OCI-LY1 (cell line): ENCODE measurements at regions not wholly inside any gene's neighbourhood (a gene's known extent, or its start where the extent isn't known, plus 50 kb on each side); places are given as distances from the start of the nearest gene placed in this dataset.
"Not testable (repeated sequence)": the region's sequence is repeated elsewhere in the genome, so short reads cannot be mapped to it uniquely, and the experiment has no call there.

ENCODE experiments used
- H2AFZ ChIP-seq: fragments of 200-600 bp; sonication (generic), shearing (Covaris generic); 2 replicates; pipeline ENCODE4 v1.6.0; 2014; ENCODE audit warnings: antibody characterized with exemption, mild to moderate bottlenecking, low read length
- H3F3A ChIP-seq: fragments of 200-600 bp; sonication (generic), shearing (Covaris generic); 2 replicates; pipeline ENCODE4 v1.6.0; 2014; ENCODE audit warnings: mild to moderate bottlenecking, antibody characterized with exemption, low read length, moderate library complexity; ENCODE audit not compliant: insufficient read depth
- H3K27ac ChIP-seq: fragments of 200-600 bp; sonication (generic); 2 replicates; pipeline ENCODE4 v1.5.1; 2014; ENCODE audit warnings: low read length, mixed run types, mild to moderate bottlenecking, low read depth; ENCODE audit not compliant: poor library complexity, severe bottlenecking
- H3K27me3 ChIP-seq: fragments of 200-600 bp; sonication (generic); 2 replicates; pipeline ENCODE4 v1.6.0; 2014; ENCODE audit warnings: antibody characterized with exemption, mild to moderate bottlenecking, low read length, moderate library complexity; ENCODE audit not compliant: insufficient read depth
- H3K36me3 ChIP-seq: fragments of 200-600 bp; sonication (generic); 2 replicates; pipeline ENCODE4 v1.6.1; 2014; ENCODE audit warnings: mild to moderate bottlenecking, antibody characterized with exemption, low read length, moderate library complexity, mixed read lengths; ENCODE audit not compliant: insufficient read depth
- H3K4me1 ChIP-seq: fragments of 200-600 bp; sonication (generic); 2 replicates; pipeline ENCODE4 v1.5.1; 2014; ENCODE audit warnings: mild to moderate bottlenecking, low read length, moderate library complexity; ENCODE audit not compliant: insufficient read depth, severe bottlenecking
- H3K4me2 ChIP-seq: fragments of 200-600 bp; sonication (generic), shearing (Covaris generic); 2 replicates; pipeline ENCODE4 v1.6.1; 2014; ENCODE audit warnings: low read length
- H3K4me3 ChIP-seq: fragments of 200-600 bp; sonication (generic); 2 replicates; pipeline ENCODE4 v1.5.1; 2014; ENCODE audit warnings: low read length, low read depth, mild to moderate bottlenecking, mixed read lengths; ENCODE audit not compliant: poor library complexity, severe bottlenecking
- H3K79me2 ChIP-seq: fragments of 200-600 bp; shearing (Covaris generic); 2 replicates; pipeline ENCODE4 v1.6.1; 2016; ENCODE audit warnings: mixed run types, low read length, mixed read lengths; ENCODE audit not compliant: insufficient read depth
- H3K9ac ChIP-seq: fragments of 200-600 bp; sonication (generic), shearing (Covaris generic); 2 replicates; pipeline ENCODE4 v1.6.1; 2014; ENCODE audit warnings: mild to moderate bottlenecking, low read length, mixed read lengths
- H3K9me2 ChIP-seq: fragments of 200-600 bp; sonication (generic), shearing (Covaris generic); 2 replicates; pipeline ENCODE4 v1.6.1; 2014; ENCODE audit warnings: low read depth, mild to moderate bottlenecking, low read length, mixed read lengths
- H3K9me3 ChIP-seq: fragments of 200-600 bp; shearing (Covaris generic); 2 replicates; pipeline ENCODE4 v1.6.1; 2014; ENCODE audit warnings: low read length, mixed read lengths
- H4K20me1 ChIP-seq: fragments of 200-600 bp; sonication (generic), shearing (Covaris generic); 2 replicates; pipeline ENCODE4 v1.6.0; 2016; ENCODE audit warnings: mild to moderate bottlenecking, low read length; ENCODE audit not compliant: insufficient read depth
- EZH2 ChIP-seq: fragments of 200-600 bp; sonication (generic), shearing (Covaris generic); IDR thresholded peaks from 2 replicates; pipeline ENCODE4 v1.8.0; 2017; ENCODE audit warnings: borderline replicate concordance, mixed run types, mild to moderate bottlenecking, antibody characterized with exemption, low read length, moderate library complexity, mixed read lengths
- TF ChIP-seq, protein P1 (sequence below): fragments of 200-600 bp; sonication (generic), shearing (Covaris generic); IDR thresholded peaks from 2 replicates; pipeline ENCODE4 v1.5.1; 2017; ENCODE audit warnings: mild to moderate bottlenecking, antibody characterized with exemption, low read length, moderate library complexity, mixed read lengths

GRCh38 chr22:25497181-25497641 lies 67.3 kb upstream of the GRK3 start:
- H3K27me3 ChIP-seq: no peaks in the 10 kb centered on the region
- no peak overlapping the region for H3K9ac ChIP-seq
- no peaks in the 10 kb centered on the region for H4K20me1 ChIP-seq
- H3K27ac ChIP-seq: no peak overlapping the region
- H3K36me3 ChIP-seq: no peaks in the 10 kb centered on the region
- TF ChIP-seq, protein P1, sequence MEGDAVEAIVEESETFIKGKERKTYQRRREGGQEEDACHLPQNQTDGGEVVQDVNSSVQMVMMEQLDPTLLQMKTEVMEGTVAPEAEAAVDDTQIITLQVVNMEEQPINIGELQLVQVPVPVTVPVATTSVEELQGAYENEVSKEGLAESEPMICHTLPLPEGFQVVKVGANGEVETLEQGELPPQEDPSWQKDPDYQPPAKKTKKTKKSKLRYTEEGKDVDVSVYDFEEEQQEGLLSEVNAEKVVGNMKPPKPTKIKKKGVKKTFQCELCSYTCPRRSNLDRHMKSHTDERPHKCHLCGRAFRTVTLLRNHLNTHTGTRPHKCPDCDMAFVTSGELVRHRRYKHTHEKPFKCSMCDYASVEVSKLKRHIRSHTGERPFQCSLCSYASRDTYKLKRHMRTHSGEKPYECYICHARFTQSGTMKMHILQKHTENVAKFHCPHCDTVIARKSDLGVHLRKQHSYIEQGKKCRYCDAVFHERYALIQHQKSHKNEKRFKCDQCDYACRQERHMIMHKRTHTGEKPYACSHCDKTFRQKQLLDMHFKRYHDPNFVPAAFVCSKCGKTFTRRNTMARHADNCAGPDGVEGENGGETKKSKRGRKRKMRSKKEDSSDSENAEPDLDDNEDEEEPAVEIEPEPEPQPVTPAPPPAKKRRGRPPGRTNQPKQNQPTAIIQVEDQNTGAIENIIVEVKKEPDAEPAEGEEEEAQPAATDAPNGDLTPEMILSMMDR: no peak
- TF ChIP-seq EZH2: no peak
- H3K9me3 ChIP-seq: no peaks in the 10 kb centered on the region
- H3F3A ChIP-seq: no peaks in the 10 kb centered on the region
- no peaks in the 10 kb centered on the region for H3K9me2 ChIP-seq
- H3K4me2 ChIP-seq: no peak overlapping the region
- no peak overlapping the region for H3K4me3 ChIP-seq
- no peaks in the 10 kb centered on the region for H3K79me2 ChIP-seq
- no peaks in the 10 kb centered on the region for H3K4me1 ChIP-seq
- no peak overlapping the region for H2AFZ ChIP-seq

DNA sequence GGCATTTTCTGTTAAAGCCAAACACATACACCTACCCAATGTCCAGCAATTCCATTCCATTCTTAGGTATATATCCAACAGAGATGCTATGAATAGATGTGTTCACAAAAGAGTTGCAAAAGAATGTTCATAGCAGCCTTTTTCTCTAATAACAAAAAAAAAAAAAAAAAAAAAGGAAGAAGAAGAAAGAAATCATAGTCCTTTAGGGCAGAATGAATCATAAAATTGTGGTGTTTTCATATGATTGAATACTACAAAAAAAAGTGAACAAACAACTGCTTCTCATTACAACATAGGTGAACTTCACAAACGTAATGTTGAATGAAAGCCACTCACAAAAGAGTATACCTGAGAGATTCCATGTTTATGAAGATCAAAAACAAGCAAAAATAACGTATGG lies 66.8 kb upstream of the GRK3 start:
- Histone ChIP-seq H3K27me3 (no peaks in the 10 kb centered on the region), H3K36me3 (no peaks in the 10 kb centered on the region), H3K9ac (no peak overlapping the region), H3K4me2 (no peak overlapping the region), H3F3A (no peaks in the 10 kb centered on the region), H3K9me3 (no peaks in the 10 kb centered on the region), H3K79me2 (no peaks in the 10 kb centered on the region), H4K20me1 (no peaks in the 10 kb centered on the region), H3K4me1 (no peaks in the 10 kb centered on the region), H2AFZ (no peak overlapping the region), H3K27ac (no peak overlapping the region), H3K9me2 (no peaks in the 10 kb centered on the region), H3K4me3 (no peak overlapping the region)
- TF ChIP-seq EZH2: no peak
- TF ChIP-seq, protein P1: no peak

GRCh38 chr22:25500671-25501070 lies 63.8 kb upstream of the GRK3 start:
- not testable (repeated sequence) for H3K4me3 ChIP-seq, H3F3A ChIP-seq, H3K27ac ChIP-seq, H2AFZ ChIP-seq, H3K9me3 ChIP-seq, H4K20me1 ChIP-seq, H3K9ac ChIP-seq, H3K27me3 ChIP-seq, H3K9me2 ChIP-seq, H3K79me2 ChIP-seq, H3K4me1 ChIP-seq, H3K4me2 ChIP-seq, H3K36me3 ChIP-seq

- H3K9me2 ChIP-seq, H3K4me1 ChIP-seq, H4K20me1 ChIP-seq, H3K9ac ChIP-seq, H2AFZ ChIP-seq, H3K27ac ChIP-seq, H3K27me3 ChIP-seq, H3K79me2 ChIP-seq, H3F3A ChIP-seq, H3K36me3 ChIP-seq, H3K9me3 ChIP-seq, H3K4me3 ChIP-seq, H3K4me2 ChIP-seq: not testable (repeated sequence)
These were observed 60.5 kb upstream of the GRK3 start for GRCh38 chr22:25504017-25504416.
